GM19025 (cell line): ENCODE measurements at regions not wholly inside any gene's neighbourhood (a gene's known extent, or its start where the extent isn't known, plus 50 kb on each side); places are given as distances from the start of the nearest gene placed in this dataset.

Experiments
- ATAC-seq: cut with Tn5 transposase; IDR thresholded peaks from one replicate; pipeline ENCODE4 v1.9.1; 2021; ENCODE audit warnings: mild to moderate bottlenecking, low read depth, moderate library complexity; ENCODE audit not compliant: unreplicated experiment

DNA sequence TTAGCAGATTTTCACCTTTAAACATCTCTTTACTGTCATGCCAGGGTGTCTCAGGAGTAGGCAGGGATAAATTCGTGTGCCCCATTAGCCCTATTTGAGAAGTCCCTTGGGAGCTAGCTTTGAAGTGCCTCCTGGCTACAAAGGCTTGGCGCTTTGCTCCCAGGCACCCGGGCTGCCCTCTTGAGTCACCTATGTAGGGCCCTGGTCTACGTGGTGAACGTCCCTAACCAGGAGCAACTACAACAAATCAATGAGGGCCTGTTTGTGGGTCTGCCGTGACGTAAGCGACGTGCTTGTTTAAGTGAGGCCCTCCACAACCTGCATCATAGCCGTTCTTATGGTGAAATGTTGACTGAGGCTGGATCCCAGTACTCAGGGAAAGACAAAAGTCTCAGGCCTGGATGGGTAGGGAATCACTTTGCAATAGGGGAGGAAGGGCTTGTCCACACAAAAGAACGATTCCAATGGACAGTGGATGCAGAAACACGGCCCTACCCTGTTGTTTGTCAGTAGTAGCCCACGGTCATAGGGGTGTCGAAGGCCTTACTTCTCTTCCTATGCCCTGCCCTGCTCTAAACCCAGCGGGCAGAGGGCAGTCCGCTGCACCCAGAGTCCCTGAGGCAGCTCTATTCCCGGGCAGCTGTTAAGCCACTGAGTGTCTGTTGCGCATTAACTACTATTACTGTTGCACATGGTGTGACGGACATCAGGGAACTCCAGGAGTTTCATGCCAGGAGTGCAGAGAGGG lies 93.9 kb downstream of the INHBB start:
- no peak for ATAC-seq

DNA sequence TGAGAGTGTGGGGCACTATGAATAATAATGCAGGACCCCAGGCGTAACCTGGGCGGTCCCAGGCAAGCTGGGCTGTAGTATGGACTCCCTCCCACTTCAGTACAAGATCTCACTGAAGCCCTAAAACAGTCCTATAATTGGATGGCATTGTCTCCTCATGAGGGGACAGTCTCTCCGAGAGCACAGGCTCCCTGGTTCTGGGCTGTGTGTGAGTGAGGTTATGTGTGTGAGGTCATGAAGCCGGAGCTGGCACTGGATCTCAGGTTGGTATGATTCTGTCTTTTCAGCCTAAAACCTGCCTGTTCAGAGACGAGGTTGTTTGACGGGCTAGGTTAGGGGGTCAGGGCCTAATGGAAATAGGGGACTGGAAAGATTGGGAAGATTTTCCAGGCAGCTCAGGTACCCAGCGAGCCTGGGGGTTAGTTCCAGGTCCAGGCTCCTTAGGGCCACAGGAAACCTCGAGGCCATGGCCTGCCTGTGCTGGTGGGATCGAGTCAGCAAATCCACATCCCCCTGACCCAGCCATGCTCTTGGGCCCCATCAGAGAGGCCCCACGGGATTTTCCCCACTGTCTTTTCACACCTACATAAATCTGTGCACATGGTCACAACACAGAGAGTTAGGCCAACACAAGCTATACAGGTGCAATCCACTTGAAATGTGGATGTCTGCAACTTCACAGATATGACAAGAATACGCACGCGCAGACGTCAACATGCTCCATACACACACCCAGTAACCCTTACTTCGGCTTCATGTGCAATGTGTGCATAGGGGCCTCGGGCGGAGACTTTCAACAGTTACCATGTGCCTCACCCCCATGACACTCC lies 94.8 kb downstream of the INHBB start:
- ATAC-seq, result no peak

DNA sequence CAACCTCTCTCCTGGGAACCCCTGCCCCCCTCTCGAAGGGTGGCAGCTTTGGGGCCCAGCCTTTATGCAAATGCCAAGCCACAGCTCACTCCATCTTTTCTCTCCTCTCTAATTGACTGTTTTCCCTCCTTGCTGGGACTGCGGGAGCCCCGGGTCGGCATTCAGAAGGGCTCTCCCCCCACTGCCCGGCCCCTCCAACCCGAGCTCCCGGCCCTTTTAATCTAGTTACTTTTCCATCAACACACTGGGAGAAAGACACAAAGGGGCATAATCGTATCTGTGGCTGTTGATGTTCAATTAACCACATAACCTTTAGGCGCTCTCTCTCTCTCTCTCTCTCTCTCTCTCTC lies 95.4 kb downstream of the INHBB start:
- no peak for ATAC-seq

DNA sequence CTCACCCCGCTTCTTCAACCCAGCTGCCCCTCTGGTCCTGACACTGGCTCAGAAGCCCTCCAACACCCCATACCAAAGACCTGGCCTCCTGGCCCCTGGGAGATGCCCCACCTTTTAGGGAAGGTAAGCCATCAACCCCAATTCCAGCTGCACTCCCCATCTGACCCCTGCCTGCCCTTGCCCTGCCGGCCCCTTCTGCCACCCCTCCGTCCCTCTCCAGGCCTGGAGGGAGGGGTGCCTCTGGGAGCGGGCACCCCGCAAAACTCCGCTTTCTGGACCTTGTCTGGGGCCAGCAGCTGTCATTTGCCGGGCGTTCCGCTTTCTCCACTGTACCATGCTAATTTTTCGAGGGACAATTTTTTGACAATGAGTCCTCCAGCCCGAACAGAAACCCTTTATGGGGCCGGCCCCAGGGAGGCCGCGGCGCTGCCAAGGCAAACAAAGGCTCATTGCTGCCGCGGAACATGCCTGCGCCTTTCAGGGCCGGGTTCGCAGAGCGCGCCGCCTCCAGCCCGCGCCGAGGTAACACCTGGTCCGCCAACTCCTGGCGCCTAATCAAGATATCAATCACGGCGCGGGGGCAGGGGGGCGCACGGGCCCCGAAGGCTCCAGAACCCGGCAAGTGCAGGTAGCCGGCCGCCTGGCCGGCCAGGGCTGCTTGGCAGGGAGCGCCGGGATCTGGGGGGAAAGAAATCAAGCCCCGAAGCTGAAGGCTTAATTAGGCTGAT lies 96.0 kb downstream of the INHBB start:
- ATAC-seq, result no peak

DNA sequence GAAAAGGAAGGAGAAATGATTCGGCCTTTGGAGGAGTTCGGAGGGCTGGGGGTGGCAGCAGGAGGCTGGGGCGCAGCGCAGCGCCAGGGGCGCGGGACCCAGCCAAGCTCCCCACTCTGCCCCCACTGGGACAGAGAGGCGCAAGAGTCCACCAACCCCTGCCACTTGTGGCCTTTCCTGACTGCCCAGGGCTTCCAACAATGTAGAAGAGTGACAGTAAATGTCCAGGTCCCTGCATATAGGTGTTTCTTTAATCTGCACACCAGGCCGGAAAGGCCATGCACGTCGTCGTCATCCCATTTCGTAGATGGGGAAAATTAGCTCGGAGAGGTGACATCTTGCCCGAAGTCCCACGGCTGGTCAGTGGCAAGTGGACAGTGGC lies 96.6 kb downstream of the INHBB start:
- ATAC-seq, result no peak

DNA sequence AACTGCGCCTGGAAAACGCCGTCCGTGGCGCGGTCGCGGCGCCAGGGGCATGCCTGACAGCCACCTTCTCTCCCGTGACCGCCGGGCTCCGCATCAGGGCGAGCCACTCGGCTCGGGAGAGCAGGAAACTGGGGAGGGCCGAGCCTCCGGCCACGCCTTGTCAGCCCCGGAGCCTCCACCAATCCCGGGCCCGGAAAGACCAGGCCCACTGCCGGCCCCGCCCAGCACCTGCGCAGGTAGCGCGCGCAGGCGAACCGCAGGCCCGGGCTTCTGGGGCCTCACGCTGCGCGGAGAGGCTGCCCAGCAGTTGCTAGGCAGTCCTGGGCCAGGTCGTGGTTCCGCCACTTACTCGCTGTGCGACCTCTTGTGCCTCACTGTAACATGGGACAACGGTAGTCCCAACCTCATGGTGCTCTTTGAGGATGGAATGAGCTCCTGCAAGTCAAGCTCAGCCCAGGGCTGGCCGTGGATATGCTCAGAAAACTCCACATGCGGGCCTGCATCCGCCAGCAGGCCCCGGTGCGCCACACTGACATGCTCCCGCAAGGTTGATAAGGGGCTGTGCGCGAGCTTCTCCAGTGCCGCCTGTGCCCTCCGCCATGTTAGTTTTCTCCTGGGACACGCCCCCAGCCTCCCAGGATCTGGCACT lies 97.1 kb downstream of the INHBB start:
- ATAC-seq, result no peak

DNA sequence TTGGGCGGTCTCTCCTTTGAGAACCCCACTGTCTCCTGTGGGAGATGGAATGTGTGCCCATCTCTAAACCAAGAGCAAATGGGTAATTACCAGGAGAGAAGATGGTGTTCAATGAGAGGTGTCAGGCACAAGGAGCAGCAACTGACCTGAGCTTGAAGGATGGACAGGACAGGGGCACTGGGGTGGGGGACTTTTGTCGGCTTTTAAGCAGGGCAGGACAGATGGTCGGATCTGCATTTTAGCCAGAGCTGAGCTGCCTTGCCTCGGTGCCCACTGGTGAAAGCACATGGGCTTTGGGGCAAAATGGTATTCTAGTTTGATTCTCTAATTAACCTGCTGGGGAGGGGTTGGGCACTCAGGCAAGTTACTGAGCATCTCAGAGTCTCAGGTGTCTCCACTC lies 98.0 kb downstream of the INHBB start:
- ATAC-seq, result no peak

DNA sequence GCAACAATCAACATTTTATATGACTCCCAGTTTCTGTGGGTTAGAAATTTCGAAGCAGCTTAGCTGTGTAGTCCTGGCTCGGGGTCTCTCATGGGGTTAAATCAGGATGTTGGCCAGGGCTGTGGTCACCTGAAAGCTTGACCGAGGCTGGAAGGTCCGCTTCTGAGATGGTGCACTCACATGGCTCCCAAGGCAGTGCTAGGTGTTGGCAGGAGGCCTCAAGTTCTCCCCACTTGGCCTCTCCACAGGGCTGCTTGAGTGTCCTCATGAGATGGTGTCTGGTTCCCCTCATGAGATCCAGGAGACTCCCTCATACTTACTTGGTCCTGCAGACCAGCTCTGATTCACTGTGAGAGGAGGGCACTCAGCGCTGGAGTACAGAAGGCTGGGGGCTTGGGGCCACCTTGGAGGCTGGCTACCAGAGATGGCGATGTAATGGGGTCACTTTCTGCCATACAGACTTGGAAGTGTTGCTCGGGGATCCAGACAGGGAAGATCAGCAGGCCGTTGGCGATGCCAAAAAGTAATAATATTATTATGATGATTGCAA lies 98.8 kb downstream of the INHBB start:
- ATAC-seq, result no peak

DNA sequence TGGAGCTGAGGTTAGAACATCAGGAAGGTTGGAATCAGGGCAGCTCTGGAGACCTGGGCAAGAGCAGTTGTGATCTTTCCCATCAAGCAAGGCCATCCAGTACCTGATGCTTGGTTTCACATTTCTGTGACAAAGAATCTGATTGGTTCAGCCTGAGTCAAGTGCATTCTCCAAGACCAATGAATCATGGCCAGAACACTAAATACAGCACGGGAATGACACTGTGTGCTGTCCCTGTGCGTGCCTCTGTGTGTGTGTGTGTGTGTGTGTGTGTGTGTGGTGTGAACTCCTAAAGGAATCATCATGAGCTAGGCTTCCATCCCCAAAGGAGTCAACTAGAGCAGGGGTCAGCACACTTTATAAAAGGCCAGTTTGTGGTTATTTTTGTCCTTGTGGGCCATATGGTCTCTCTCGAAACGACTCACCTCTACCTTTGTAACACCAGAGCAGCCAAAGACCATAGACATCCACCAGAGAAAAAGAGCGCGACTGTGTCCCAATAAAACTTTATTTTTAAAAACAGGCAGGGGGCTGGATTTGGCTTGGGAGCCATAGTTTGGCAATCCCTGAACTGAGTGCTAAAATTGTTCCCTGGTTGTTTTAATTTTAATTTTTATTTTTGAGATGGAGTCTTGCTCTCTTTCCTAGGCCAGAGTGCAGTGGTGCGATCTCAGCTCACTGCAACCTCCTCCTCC lies 99.7 kb downstream of the INHBB start:
- no peak for ATAC-seq

DNA sequence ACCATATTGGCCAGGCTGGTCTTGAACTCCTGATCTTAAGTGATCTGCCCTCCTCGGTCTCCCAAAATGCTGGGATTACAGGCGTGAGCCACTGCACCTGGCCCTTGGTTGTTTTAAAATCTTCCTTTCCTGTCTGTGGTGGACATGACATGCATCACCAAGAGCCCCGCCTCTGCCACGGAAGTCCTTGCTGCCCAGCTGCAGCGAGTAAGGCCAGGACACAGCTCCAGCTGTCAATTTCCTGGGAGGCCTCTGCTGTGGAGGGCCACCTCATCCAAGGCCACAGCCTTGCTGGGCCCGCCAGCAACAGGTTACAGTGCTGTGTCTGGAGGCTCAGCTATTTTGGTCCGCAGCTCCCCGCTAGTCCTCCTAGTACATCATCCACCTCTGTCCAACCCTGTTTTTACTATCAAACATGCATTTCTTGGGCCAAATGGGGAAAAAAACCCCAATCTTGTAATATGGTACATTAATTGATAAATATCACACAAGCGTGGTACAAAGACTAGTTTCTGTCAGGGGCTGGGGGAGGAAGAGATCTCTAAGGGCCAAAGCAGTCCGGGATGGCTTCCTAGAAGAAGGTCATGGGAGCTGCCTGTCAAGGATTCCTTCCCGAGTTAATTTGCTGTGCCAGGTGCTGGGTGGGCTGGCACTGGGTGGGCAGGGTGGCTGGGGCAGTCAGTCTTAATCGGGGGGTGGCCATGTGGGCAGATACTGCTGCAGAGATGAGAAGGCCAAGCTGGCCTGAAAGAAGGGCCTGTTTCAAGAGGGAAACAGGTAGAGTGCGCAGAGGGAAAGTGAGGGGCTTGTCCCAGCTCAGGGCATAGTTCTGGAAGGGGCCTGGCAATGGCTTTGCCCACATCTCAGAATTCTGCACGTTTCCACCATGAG lies 100.5 kb downstream of the INHBB start:
- ATAC-seq, result no peak

DNA sequence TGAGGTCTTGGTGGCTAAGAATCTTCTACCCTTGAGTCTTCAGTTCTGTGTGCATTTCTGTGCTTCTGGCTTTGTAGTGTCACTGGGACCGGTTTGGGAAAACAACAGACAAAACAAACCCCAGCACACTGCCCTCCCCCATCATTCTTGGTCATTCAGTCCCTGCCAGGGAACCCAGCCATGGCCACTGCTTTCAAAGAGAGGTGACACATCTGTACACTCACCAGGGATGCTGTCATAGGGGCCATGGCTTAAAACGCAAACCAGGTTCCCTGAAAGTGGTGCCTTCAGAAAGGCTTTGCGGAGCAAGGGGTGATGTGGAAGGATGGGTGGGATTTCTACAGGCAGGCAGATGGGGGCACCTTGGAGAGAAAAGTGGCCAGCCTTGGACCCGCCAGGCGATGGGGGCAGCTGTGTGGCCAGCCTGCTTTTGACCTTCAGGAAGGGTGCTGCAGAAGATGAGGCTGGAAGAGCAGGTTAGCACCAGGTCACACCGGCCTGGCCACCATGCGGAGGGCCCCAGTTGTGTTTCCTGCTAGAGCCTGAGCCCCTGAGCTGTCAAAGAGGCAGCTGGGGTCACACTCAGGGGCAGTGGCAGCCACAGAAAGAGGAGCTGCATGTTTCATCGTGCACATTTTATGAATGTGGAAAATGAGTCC lies 101.3 kb downstream of the INHBB start:
- no peak for ATAC-seq

DNA sequence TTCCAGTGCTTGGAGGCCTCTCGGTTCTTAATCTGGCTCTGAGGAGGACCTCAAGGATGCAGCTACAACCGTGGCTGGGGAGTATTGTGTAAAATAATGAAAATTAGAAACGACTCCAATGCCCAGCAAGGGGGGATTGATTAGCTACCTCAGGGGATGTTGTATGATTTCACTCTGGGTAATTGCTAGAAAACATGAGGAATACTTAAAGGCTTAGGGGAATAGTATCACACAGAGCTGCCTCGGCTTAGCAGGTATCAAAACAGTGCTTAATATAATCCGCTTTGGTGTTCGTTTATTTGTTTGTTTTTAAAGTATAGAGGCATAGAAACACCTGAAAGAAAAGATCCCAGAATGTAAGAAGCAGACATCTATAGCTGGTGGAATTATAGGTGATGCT lies 102.5 kb downstream of the INHBB start:
- no peak for ATAC-seq

DNA sequence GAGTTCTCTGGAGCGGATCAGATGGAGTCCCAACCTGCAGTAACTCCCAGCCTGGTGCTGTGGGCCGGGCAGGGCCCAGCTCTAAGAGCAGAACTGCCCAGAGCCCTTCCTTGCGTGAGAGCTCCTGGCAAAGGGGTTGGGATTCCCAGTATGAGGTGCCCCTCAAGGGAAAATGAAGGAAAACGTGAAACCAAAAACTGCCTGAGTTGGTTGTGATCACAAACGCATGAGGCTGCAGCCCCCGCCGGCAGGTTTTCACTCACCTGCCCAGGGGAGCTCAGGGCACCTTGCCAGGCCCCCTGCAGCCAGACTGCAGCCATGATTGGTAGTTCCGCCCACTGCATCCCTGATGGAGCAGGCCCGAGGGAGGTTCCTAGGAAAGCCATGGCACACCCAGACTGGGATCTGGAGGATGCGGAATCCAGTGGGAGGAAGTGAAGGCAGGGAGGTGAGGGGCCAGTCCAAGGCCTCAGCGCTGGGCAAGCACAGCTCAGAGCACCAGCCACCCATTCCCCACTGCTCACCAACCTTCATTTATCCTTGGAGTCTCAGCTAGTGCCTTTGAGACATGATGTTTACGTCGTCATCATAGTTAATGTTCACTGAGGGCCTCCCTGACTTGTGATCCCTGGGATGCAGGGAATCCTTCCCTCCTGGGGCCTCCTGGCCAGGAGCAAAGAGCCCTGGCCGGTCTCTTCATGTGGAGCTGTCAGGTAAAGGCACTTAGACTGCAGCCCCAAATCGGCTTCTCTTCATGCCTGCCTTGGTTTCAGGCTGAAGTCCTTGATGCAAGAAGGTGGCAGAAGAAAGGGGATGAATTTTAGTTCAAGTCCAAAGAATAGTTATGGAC lies 103.2 kb downstream of the INHBB start:
- ATAC-seq, result no peak

DNA sequence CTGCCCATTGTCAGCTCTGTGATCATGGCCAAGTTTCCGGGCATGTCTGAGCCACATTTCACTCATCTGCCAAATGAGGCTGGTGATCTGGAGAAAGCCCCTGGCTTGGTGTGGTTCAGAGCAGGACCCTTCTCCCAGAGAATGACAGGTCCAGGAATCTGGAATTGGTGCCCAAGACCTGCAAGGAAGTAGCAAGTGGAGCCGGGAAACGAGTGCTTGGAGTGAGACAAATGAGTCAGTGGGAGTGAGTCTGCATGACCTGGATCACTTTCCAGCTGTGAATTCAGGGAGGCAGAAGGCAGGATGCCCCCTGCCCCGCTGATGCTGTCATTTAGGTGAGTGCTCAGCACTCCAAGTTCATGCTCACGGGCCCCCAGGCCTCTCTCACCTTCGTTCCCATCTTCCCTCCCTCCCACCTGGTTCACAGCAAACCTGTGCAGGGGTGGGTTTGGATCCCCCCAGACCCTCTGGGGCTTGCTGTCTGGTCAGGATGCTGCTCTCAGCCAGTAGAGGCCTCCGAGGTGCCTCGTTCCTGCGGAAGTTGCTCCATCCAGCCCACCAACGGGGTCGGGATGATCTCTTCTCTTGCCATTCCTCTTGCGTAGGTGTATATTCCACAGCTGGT lies 104.4 kb downstream of the INHBB start:
- no peak for ATAC-seq

DNA sequence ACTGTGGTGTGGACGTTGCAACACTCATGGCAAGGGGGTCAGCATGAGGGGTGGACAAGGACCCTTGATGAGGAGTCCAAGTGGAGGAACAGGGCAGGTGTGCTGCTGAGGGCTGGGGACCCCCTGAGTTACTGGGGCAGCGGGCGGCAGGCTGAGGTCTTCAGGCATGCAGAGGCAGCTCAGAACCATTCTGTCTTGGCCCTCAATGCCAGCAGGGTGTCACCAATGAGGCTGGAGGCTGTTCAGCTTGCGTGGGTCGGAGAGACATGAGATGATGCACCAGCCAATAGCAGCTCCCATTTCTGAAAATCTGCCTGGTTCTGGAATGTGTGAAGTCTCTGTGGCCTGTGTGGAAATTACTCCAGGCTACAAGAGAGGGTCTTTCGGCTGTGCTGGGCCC lies 105.4 kb downstream of the INHBB start:
- ATAC-seq, result no peak

DNA sequence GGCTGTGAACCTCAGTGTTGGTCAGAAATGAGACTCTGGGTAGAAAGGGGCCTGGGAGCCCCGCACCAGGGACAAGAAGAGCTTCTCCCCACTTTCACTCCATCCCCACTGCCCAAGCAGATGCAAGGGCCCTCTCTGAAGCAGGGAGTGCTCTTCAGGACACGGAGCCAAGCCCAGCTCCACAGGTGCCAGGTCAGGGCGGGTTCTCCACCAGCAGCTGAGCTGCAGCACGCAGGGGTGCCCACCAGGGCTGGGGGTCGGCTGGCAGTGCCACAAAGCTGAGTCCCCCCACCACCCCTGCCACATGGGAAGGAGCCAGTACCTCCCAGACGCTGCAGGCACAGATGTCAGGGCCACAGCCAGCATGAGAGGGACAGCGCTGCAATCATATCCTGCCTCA lies 106.2 kb downstream of the INHBB start:
- ATAC-seq, result no peak

DNA sequence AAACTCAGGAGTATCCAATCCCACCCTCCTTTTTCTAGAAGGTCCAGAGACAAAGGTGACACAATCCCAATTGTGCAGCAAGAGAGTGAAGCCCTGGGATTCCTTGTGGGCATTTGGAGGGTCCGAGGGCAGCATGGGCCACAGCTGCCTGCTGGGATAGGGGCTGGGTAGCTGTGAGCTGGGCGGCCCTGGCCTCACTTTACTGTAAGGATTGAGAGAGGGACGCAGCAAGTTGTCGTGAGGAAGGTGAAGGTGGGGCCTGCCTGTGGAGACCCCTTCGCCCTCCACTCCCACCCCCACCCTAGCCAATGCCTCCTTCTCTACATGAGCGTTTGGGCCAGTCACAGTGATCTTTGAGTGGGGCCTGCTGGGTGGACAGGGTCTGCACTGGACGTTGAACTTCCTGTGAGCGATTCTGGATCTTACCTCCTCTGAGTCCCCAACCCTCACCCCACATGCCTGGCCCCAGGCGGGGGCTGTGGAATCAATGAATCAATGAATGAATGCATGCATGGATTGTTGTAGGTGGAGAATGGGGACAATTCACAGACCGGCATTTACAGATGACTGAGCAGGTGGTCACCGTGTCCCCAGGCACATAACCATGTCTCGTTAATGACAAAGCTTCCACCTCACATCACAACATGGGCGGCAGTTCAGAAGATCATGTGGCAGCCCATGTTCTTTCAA lies 107.2 kb downstream of the INHBB start:
- ATAC-seq, result no peak
